ENCODE measurements at regions not wholly inside any gene's neighbourhood (a gene's known extent, or its start where the extent isn't known, plus 50 kb on each side); places are given as distances from the start of the nearest gene placed in this dataset.

DNA sequence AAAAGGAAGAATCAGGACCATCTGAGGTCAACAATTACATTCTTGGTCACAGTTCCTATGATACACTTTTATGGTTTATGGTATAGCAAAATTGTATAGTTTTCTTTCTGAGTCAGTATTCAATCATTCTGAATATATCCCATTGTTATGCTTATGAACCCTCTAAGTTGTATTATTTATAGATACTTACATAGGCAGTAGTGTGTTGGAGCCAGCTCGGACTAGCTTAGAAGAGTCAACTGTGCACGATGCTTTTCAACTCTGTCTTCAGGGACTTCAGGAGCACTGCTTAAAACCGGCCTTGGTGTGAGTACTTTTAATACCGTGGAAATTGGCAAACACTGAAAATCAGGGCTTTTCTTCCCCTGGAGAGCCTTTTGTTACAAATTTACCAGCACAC, 215.7 kb downstream of the IKZF2 start:
- Histone ChIP-seq H3K9me2 (replicated peaks; ENCODE audit: insufficient read depth) (no peaks in the 10 kb centered on the region), H2AFZ (no peak overlapping the region), H3K36me3 (replicated peaks; ENCODE audit: insufficient read depth, low read depth) (no peaks in the 10 kb centered on the region), H4K20me1 (ENCODE audit: insufficient read depth, poor library complexity, severe bottlenecking) (no peaks in the 10 kb centered on the region), H3K27me3 (no peaks in the 10 kb centered on the region), H3K4me3 (no peak overlapping the region), H3K4me1 (ENCODE audit: insufficient read depth) (peaks cover 9% of the 10 kb centered on the region), H3K79me2 (no peaks in the 10 kb centered on the region), H3K27ac (no peak overlapping the region), H3K9me3 (ENCODE audit: low read depth) (no peaks in the 10 kb centered on the region), H3K4me2 (no peak overlapping the region)
- DNase-seq (ENCODE audit: low spot score), result no peak
- TF ChIP-seq EZH2phosphoT487 (IDR thresholded peaks at IDR 0.05; ENCODE audit: low read depth, severe bottlenecking, unreplicated experiment) (no peak), CTCF (IDR thresholded peaks at IDR 0.05; ENCODE audit: poor library complexity) (no peak), EZH2 (IDR thresholded peaks at IDR 0.05; ENCODE audit: borderline replicate concordance) (no peak)
- 83% methylated on average over 4 of the region's 4 CpGs for WGBS (ENCODE audit: low lambda C conversion rate, missing lambda C conversion rate)

DNA sequence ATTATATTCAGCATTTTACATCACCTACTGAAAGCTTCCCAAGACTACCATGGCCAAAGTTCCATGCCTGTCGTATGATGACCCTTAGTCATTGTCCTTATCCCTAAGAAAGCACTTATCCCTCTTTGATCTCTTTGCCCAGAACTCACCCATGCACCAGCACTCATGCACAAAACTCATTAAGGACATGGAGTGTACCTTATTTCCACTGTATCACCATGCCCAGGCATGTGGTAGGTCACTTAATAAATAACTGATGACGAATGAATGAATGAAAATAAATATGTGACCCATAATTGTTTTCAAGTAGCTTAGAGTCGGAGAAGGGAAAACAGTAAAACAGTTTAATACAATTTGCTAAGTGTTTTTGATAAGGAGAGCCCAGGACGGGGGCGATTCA, 220.1 kb downstream of the IKZF2 start:
- Histone ChIP-seq H2AFZ (no peak overlapping the region), H4K20me1 (ENCODE audit: insufficient read depth, poor library complexity, severe bottlenecking) (no peaks in the 10 kb centered on the region), H3K4me1 (ENCODE audit: insufficient read depth) (peaks cover 4% of the 10 kb centered on the region), H3K27me3 (no peaks in the 10 kb centered on the region), H3K4me3 (no peak overlapping the region), H3K79me2 (no peaks in the 10 kb centered on the region), H3K9me2 (replicated peaks; ENCODE audit: insufficient read depth) (no peaks in the 10 kb centered on the region), H3K9me3 (ENCODE audit: low read depth) (no peaks in the 10 kb centered on the region), H3K27ac (no peak overlapping the region), H3K36me3 (replicated peaks; ENCODE audit: insufficient read depth, low read depth) (no peaks in the 10 kb centered on the region), H3K4me2 (no peak overlapping the region)
- WGBS (ENCODE audit: low lambda C conversion rate, missing lambda C conversion rate), result 86% methylated on average over 5 of the region's 5 CpGs
- no peak for DNase-seq (ENCODE audit: low spot score)
- TF ChIP-seq CTCF (IDR thresholded peaks at IDR 0.05; ENCODE audit: poor library complexity) (no peak), EZH2phosphoT487 (IDR thresholded peaks at IDR 0.05; ENCODE audit: low read depth, severe bottlenecking, unreplicated experiment) (no peak), EZH2 (IDR thresholded peaks at IDR 0.05; ENCODE audit: borderline replicate concordance) (no peak)

GRCh38 chr2:212930556-212931260, 220.7 kb downstream of the IKZF2 start:
- H3K4me1 ChIP-seq (ENCODE audit: insufficient read depth), result peaks cover 4% of the 10 kb centered on the region
- no peak overlapping the region for H2AFZ ChIP-seq
- no peak overlapping the region for H3K4me2 ChIP-seq
- no peak for DNase-seq (ENCODE audit: low spot score)
- 64% methylated on average over 1 of the region's 1 CpG for WGBS (ENCODE audit: low lambda C conversion rate, missing lambda C conversion rate)
- H4K20me1 ChIP-seq (ENCODE audit: insufficient read depth, poor library complexity, severe bottlenecking), result no peaks in the 10 kb centered on the region
- H3K27ac ChIP-seq, result no peak overlapping the region
- no peak overlapping the region for H3K4me3 ChIP-seq
- TF ChIP-seq EZH2phosphoT487 (IDR thresholded peaks at IDR 0.05; ENCODE audit: low read depth, severe bottlenecking, unreplicated experiment) (no peak), CTCF (IDR thresholded peaks at IDR 0.05; ENCODE audit: poor library complexity) (no peak), EZH2 (IDR thresholded peaks at IDR 0.05; ENCODE audit: borderline replicate concordance) (no peak)
- H3K79me2 ChIP-seq, result no peaks in the 10 kb centered on the region
- H3K9me2 ChIP-seq (replicated peaks; ENCODE audit: insufficient read depth), result no peaks in the 10 kb centered on the region
- H3K9me3 ChIP-seq (ENCODE audit: low read depth), result no peaks in the 10 kb centered on the region
- no peaks in the 10 kb centered on the region for H3K27me3 ChIP-seq
- no peaks in the 10 kb centered on the region for H3K36me3 ChIP-seq (replicated peaks; ENCODE audit: insufficient read depth, low read depth)
